Fibroblast of lung (primary cell): ENCODE measurements at regions not wholly inside any gene's neighbourhood (a gene's known extent, or its start where the extent isn't known, plus 50 kb on each side); places are given as distances from the start of the nearest gene placed in this dataset.
"Not testable (repeated sequence)": the region's sequence is repeated elsewhere in the genome, so short reads cannot be mapped to it uniquely, and the experiment has no call there.

Source experiments
- DNase-seq, 2 donors: peaks; one replicate each; pipeline versions ENCODE4 v3.0.0 to v3.0.0-alpha.2; 2010; ENCODE audit warnings: low read depth in 2 of 2
- H2AFZ ChIP-seq: 2 replicates; pipeline ENCODE4 v1.5.1; 2012; ENCODE audit warnings: low read length, control low read depth, inconsistent platforms
- H3K27ac ChIP-seq: 2 replicates; pipeline ENCODE4 v1.5.1; 2011; ENCODE audit warnings: low read length, control low read depth; ENCODE audit not compliant: insufficient read depth
- H3K27me3 ChIP-seq: 2 replicates; pipeline ENCODE4 v1.5.1; 2011; ENCODE audit warnings: mild to moderate bottlenecking, low read length; ENCODE audit not compliant: control insufficient read depth, insufficient read depth
- H3K36me3 ChIP-seq: 2 replicates; pipeline ENCODE4 v1.5.1; 2011; ENCODE audit warnings: low read length; ENCODE audit not compliant: control insufficient read depth, insufficient read depth
- H3K4me1 ChIP-seq: 2 replicates; pipeline ENCODE4 v1.5.1; 2011; ENCODE audit warnings: low read length; ENCODE audit not compliant: control insufficient read depth, insufficient read depth; ENCODE audit errors: extremely low read depth
- H3K4me2 ChIP-seq: 2 replicates; pipeline ENCODE4 v1.5.1; 2011; ENCODE audit warnings: low read length, control low read depth; ENCODE audit not compliant: insufficient read depth; ENCODE audit errors: extremely low read depth
- H3K4me3 ChIP-seq, 4 experiments: fragments of 200-600 bp in 1 of 4; sonication (generic) in 1 of 4; replicated peaks in 1 of 4; 2 replicates each; pipeline ENCODE4 v1.5.1; 2011 to 2016; ENCODE audit warnings: low read length in 4 of 4, low read depth in 3 of 4, mild to moderate bottlenecking in 3 of 4, control low read depth in 2 of 4, inconsistent platforms in 1 of 4, mixed read lengths in 1 of 4; ENCODE audit not compliant: insufficient read depth in 1 of 4; ENCODE audit errors: control extremely low read depth in 1 of 4
- H3K79me2 ChIP-seq: 2 replicates; pipeline ENCODE4 v1.5.1; 2012; ENCODE audit warnings: mild to moderate bottlenecking, low read length, inconsistent platforms; ENCODE audit not compliant: control insufficient read depth, insufficient read depth
- H3K9ac ChIP-seq: 2 replicates; pipeline ENCODE4 v1.5.1; 2011; ENCODE audit warnings: mild to moderate bottlenecking, low read length, control low read depth; ENCODE audit not compliant: insufficient read depth
- H3K9me3 ChIP-seq: 2 replicates; pipeline ENCODE4 v1.5.1; 2012; ENCODE audit warnings: low read depth, low read length; ENCODE audit not compliant: control insufficient read depth, insufficient read depth
- H4K20me1 ChIP-seq: 2 replicates; pipeline ENCODE4 v1.5.1; 2011; ENCODE audit warnings: low read length; ENCODE audit not compliant: control insufficient read depth, insufficient read depth; ENCODE audit errors: extremely low read depth
- EZH2 ChIP-seq: IDR thresholded peaks from 2 replicates; pipeline ENCODE4 v1.5.1; 2012; ENCODE audit warnings: low read length, control low read depth, mild to moderate bottlenecking; ENCODE audit errors: missing control alignments
- TF ChIP-seq, protein P1 (sequence below), 2 donors: IDR thresholded peaks in 1 of 2; conservative IDR thresholded peaks in 1 of 2; 1 replicate in 1 of 2; 2 replicates in 1 of 2; pipeline ENCODE4 v1.5.1; 2011 to 2012; ENCODE audit warnings: low read length in 2 of 2, control low read depth in 1 of 2, inconsistent platforms in 1 of 2, low read depth in 1 of 2, mild to moderate bottlenecking in 1 of 2

DNA sequence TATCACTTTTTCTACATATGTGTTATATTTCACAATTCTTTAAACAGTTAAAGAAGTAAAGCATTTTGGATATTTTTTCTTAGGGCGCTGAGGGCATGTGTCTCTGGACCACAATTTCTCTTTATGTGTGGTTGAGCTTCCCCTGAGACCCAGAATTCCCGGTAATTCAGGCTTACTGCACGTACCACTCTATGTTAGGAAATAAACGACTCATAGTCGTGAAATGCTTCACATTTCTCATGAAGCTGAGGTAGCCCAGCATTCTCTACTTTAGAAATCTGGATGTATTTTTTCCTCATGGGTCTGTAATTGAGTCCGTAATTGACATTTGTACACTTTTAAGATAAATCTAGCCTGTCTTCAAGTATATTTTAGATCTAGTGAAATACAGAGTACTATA lies 170.6 kb downstream of the FZD1 start:
- H3K79me2 ChIP-seq = no peaks in the 10 kb centered on the region
- no peak overlapping the region for H3K4me3 ChIP-seq
- no peaks in the 10 kb centered on the region for H3K36me3 ChIP-seq
- no peaks in the 10 kb centered on the region for H4K20me1 ChIP-seq
- no peak overlapping the region for H3K4me2 ChIP-seq
- H3K4me1 ChIP-seq = no peaks in the 10 kb centered on the region
- no peak overlapping the region for H3K27ac ChIP-seq
- H3K9me3 ChIP-seq = no peaks in the 10 kb centered on the region
- DNase-seq = peak in 1 of 2 donors; percentile 3
- H3K9ac ChIP-seq = no peak overlapping the region
- TF ChIP-seq, protein P1, sequence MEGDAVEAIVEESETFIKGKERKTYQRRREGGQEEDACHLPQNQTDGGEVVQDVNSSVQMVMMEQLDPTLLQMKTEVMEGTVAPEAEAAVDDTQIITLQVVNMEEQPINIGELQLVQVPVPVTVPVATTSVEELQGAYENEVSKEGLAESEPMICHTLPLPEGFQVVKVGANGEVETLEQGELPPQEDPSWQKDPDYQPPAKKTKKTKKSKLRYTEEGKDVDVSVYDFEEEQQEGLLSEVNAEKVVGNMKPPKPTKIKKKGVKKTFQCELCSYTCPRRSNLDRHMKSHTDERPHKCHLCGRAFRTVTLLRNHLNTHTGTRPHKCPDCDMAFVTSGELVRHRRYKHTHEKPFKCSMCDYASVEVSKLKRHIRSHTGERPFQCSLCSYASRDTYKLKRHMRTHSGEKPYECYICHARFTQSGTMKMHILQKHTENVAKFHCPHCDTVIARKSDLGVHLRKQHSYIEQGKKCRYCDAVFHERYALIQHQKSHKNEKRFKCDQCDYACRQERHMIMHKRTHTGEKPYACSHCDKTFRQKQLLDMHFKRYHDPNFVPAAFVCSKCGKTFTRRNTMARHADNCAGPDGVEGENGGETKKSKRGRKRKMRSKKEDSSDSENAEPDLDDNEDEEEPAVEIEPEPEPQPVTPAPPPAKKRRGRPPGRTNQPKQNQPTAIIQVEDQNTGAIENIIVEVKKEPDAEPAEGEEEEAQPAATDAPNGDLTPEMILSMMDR (conservative IDR thresholded peaks at IDR 0.05 in 1 of 2, IDR thresholded peaks at IDR 0.05 in 1 of 2; ENCODE audit: low read depth in 1 of 2, low read length in 2 of 2) = no peak
- no peak for TF ChIP-seq EZH2
- H3K27me3 ChIP-seq = no peaks in the 10 kb centered on the region
- H2AFZ ChIP-seq = no peak overlapping the region

DNA sequence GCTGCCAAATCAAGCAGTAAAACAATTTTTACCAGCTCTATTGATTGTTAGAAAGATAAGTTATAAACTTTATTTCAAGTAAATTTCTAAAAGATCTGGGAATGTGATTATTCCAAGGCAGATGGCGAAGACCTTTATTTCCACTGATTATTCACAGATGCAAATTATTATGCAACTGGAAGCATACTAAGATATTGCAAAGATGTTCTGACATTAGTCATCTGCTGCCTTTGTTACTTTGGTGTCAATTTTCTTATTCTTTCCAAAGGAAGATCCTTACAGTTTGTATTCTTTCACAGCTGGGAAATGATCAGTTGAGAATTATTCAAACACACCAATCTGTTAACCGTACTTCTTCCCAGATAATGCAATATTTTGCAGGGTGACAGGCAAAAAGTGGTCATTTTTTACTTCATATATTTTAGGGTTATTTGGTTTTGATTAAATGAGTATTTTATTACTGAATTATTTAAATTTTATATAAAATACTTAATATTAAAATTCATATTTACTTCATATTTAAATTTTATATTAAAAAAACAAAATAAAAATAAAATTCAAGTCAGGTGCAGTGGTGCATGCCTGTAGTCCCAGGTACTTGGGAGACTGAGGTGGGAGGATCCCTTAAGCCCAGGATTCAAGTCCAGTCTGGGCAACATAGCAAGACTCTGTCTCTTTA lies 171.3 kb downstream of the FZD1 start:
- Histone ChIP-seq H4K20me1 (no peaks in the 10 kb centered on the region), H3K27me3 (no peaks in the 10 kb centered on the region), H3K4me1 (no peaks in the 10 kb centered on the region), H3K9ac (no peak overlapping the region), H3K79me2 (no peaks in the 10 kb centered on the region), H3K4me3 (no peak overlapping the region), H3K9me3 (no peaks in the 10 kb centered on the region), H3K36me3 (no peaks in the 10 kb centered on the region), H3K4me2 (no peak overlapping the region), H3K27ac (no peak overlapping the region), H2AFZ (no peak overlapping the region)
- TF ChIP-seq, protein P1 (conservative IDR thresholded peaks at IDR 0.05 in 1 of 2, IDR thresholded peaks at IDR 0.05 in 1 of 2; ENCODE audit: low read depth in 1 of 2, low read length in 2 of 2) = no peak
- no peak for TF ChIP-seq EZH2
- DNase-seq = no peak

DNA sequence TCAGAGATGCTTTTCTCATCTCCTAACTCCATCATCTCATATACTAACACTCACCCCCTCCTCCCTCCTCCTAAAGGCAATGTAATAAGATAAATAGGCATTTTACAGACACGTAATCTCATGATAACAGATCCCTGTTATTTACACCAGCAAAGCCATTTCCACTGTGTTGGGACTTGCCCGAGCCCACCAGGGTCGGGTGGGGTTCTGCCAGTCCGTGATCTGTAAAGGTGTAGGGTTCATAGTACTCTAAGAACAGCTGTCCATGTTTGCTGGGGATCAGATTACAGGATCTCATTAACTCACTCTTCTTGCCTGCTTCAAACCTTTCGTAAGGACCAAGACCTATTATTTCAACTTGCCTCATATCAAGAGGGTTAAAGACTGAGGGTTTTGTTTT lies 172.4 kb downstream of the FZD1 start:
- Histone ChIP-seq H4K20me1 (no peaks in the 10 kb centered on the region), H3K36me3 (no peaks in the 10 kb centered on the region), H3K27me3 (no peaks in the 10 kb centered on the region), H3K27ac (no peak overlapping the region), H2AFZ (no peak overlapping the region), H3K4me3 (no peak overlapping the region), H3K4me2 (no peak overlapping the region), H3K79me2 (no peaks in the 10 kb centered on the region), H3K9ac (no peak overlapping the region), H3K9me3 (no peaks in the 10 kb centered on the region), H3K4me1 (no peaks in the 10 kb centered on the region)
- DNase-seq = no peak
- no peak for TF ChIP-seq EZH2
- TF ChIP-seq, protein P1 (conservative IDR thresholded peaks at IDR 0.05 in 1 of 2, IDR thresholded peaks at IDR 0.05 in 1 of 2; ENCODE audit: low read depth in 1 of 2, low read length in 2 of 2) = no peak

DNA sequence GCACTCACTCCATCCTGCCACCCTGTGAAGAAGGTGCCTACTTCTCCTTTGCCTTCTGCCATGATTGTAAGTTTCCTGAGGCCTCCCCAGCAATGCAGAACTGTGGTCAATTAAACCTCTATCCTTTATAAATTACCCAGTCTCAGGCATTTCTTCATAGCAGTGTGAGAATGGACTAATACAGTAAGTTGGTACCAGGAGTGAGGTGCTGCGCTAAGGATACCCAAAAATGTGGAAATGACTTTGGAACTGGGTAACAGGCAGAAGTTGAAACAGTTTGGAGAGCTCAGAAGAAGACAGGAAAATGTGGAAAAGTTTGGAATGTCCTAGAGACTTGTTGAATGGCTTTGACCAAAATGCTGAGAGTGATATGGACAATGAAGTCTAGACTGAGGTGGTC lies 176.0 kb downstream of the FZD1 start:
- not testable (repeated sequence) for H3K27ac ChIP-seq, H3K4me2 ChIP-seq, H3K4me3 ChIP-seq, H4K20me1 ChIP-seq, H3K36me3 ChIP-seq, H3K79me2 ChIP-seq, DNase-seq, H3K9ac ChIP-seq, H3K9me3 ChIP-seq, H3K4me1 ChIP-seq, H3K27me3 ChIP-seq, H2AFZ ChIP-seq
